Mesothelial cell of epicardium (in vitro differentiated cells): ENCODE measurements at regions not wholly inside any gene's neighbourhood (a gene's known extent, or its start where the extent isn't known, plus 50 kb on each side); places are given as distances from the start of the nearest gene placed in this dataset.

Experiments used
- DNase-seq, 2 experiments: peaks; one replicate each; pipeline ENCODE4 v3.0.0; 2021; ENCODE audit warnings: low spot score in 2 of 2; ENCODE audit not compliant: unreplicated experiment in 2 of 2
- H3K27ac Mint-ChIP-seq: 2 replicates; pipeline ENCODE4 v1.8.0; 2021; ENCODE audit warnings: mixed read lengths
- H3K27me3 Mint-ChIP-seq: 2 replicates; pipeline ENCODE4 v1.8.0; 2021; ENCODE audit warnings: low read depth, mixed read lengths
- H3K36me3 Mint-ChIP-seq: 2 replicates; pipeline ENCODE4 v1.8.0; 2021; ENCODE audit warnings: mixed read lengths
- H3K4me1 Mint-ChIP-seq: 2 replicates; pipeline ENCODE4 v1.8.0; 2021; ENCODE audit warnings: mixed read lengths
- H3K4me3 Mint-ChIP-seq: 2 replicates; pipeline ENCODE4 v1.8.0; 2021; ENCODE audit warnings: mild to moderate bottlenecking, moderate library complexity, mixed read lengths
- H3K9me3 Mint-ChIP-seq: 2 replicates; pipeline ENCODE4 v1.8.0; 2021; ENCODE audit warnings: mixed read lengths
- CTCF ChIP-seq: fragments of 200-600 bp; sonication (generic); IDR thresholded peaks from one replicate; pipeline ENCODE4 v1.5.0; 2021; ENCODE audit warnings: antibody characterized with exemption; ENCODE audit not compliant: unreplicated experiment

- H3K4me3 Mint-ChIP-seq, result no peak overlapping the region
- TF ChIP-seq CTCF, result no peak
- no peaks in the 10 kb centered on the region for H3K4me1 Mint-ChIP-seq
- DNase-seq, result no peak
- H3K9me3 Mint-ChIP-seq, result no peaks in the 10 kb centered on the region
- no peak overlapping the region for H3K27ac Mint-ChIP-seq
- no peaks in the 10 kb centered on the region for H3K36me3 Mint-ChIP-seq
- no peaks in the 10 kb centered on the region for H3K27me3 Mint-ChIP-seq
Observed at GRCh38 chr3:66625505-66626216, 124.8 kb upstream of the LRIG1 start.

- Mint-ChIP-seq H3K36me3 (no peaks in the 10 kb centered on the region), H3K4me1 (no peaks in the 10 kb centered on the region), H3K9me3 (no peaks in the 10 kb centered on the region), H3K27ac (no peak overlapping the region), H3K27me3 (peaks cover 12% of the 10 kb centered on the region), H3K4me3 (no peak overlapping the region)
- DNase-seq, result no peak
- no peak for TF ChIP-seq CTCF
Observed at GRCh38 chr3:66629150-66629981, 128.5 kb upstream of the LRIG1 start.

- DNase-seq, result no peak
- no peak for TF ChIP-seq CTCF
- Mint-ChIP-seq H3K4me3 (no peak overlapping the region), H3K27ac (no peak overlapping the region), H3K27me3 (peaks cover 12% of the 10 kb centered on the region), H3K4me1 (no peaks in the 10 kb centered on the region), H3K9me3 (no peaks in the 10 kb centered on the region), H3K36me3 (no peaks in the 10 kb centered on the region)
Observed at GRCh38 chr3:66629982-66630368, 129.2 kb upstream of the LRIG1 start.

GRCh38 chr3:66633402-66634381, 132.9 kb upstream of the LRIG1 start:
- Mint-ChIP-seq H3K4me1 (no peaks in the 10 kb centered on the region), H3K27ac (no peak overlapping the region), H3K9me3 (no peaks in the 10 kb centered on the region), H3K4me3 (no peak overlapping the region), H3K36me3 (no peaks in the 10 kb centered on the region), H3K27me3 (peaks cover 14% of the 10 kb centered on the region)
- no peak for DNase-seq
- TF ChIP-seq CTCF, result no peak

GRCh38 chr3:66638717-66639116, 137.9 kb upstream of the LRIG1 start:
- Mint-ChIP-seq H3K4me1 (no peaks in the 10 kb centered on the region), H3K27ac (no peak overlapping the region), H3K36me3 (no peaks in the 10 kb centered on the region), H3K9me3 (no peaks in the 10 kb centered on the region), H3K4me3 (no peak overlapping the region), H3K27me3 (peaks cover 5% of the 10 kb centered on the region)
- DNase-seq, result no peak
- no peak for TF ChIP-seq CTCF
